SK-N-SH (cell line): ENCODE measurements at regions not wholly inside any gene's neighbourhood (a gene's known extent, or its start where the extent isn't known, plus 50 kb on each side); places are given as distances from the start of the nearest gene placed in this dataset.

Experiments used
- CTCF ChIP-seq: fragments of 200-600 bp; sonication (generic); IDR thresholded peaks from 2 replicates; pipeline ENCODE4 v1.6.1; 2017; ENCODE audit warnings: antibody characterized with exemption, mild to moderate bottlenecking, moderate library complexity
- EP300 ChIP-seq, 2 experiments: IDR thresholded peaks; 2 replicates each; pipeline versions ENCODE4 v1.4.0 to v1.6.1; 2012; ENCODE audit warnings: borderline replicate concordance in 1 of 2, low read depth in 1 of 2, low read length in 1 of 2
- EZH2phosphoT487 ChIP-seq: fragments of 200-600 bp; sonication (generic); IDR thresholded peaks from 2 replicates; pipeline ENCODE4 v1.6.1; 2017; ENCODE audit warnings: low read depth, mixed run types, mild to moderate bottlenecking, antibody characterized with exemption, moderate library complexity, borderline replicate concordance
- GABPA ChIP-seq: IDR thresholded peaks from 2 replicates; pipeline ENCODE4 v1.4.0; 2012; ENCODE audit warnings: low read depth, mild to moderate bottlenecking
- NRF1 ChIP-seq: IDR thresholded peaks from 2 replicates; pipeline ENCODE4 v1.6.1; 2012; ENCODE audit warnings: low read depth, mild to moderate bottlenecking, low read length
- POLR2AphosphoS5 ChIP-seq: IDR thresholded peaks from 2 replicates; pipeline ENCODE4 v1.6.1; 2012; ENCODE audit warnings: low read depth, low read length
- REST ChIP-seq: IDR thresholded peaks from 2 replicates; pipeline ENCODE4 v1.6.1; 2012; ENCODE audit warnings: mild to moderate bottlenecking, low read depth, low read length, moderate library complexity
- SMC3 ChIP-seq: IDR thresholded peaks from 2 replicates; pipeline ENCODE4 v1.6.1; 2012; ENCODE audit warnings: low read depth, low read length, improper control_type of control experiment
- USF1 ChIP-seq: IDR thresholded peaks from 2 replicates; pipeline ENCODE4 v1.4.0; 2012; ENCODE audit warnings: low read depth, borderline replicate concordance

- TF ChIP-seq NRF1: no peak
- no peak for TF ChIP-seq SMC3
- no peak for TF ChIP-seq REST
- no peak for TF ChIP-seq EP300 (IDR thresholded peaks at IDR 0.05; ENCODE audit: borderline replicate concordance in 1 of 2, low read depth in 1 of 2, low read length in 1 of 2)
- TF ChIP-seq CTCF: no peak
- TF ChIP-seq GABPA: no peak
- no peak for TF ChIP-seq POLR2AphosphoS5
- TF ChIP-seq EZH2phosphoT487: no peak
- TF ChIP-seq USF1: no peak
Measured at GRCh38 chr14:96686126-96686525, 111.1 kb upstream of the VRK1 start.
